ENCODE measurements at regions not wholly inside any gene's neighbourhood (a gene's known extent, or its start where the extent isn't known, plus 50 kb on each side); places are given as distances from the start of the nearest gene placed in this dataset.

DNA sequence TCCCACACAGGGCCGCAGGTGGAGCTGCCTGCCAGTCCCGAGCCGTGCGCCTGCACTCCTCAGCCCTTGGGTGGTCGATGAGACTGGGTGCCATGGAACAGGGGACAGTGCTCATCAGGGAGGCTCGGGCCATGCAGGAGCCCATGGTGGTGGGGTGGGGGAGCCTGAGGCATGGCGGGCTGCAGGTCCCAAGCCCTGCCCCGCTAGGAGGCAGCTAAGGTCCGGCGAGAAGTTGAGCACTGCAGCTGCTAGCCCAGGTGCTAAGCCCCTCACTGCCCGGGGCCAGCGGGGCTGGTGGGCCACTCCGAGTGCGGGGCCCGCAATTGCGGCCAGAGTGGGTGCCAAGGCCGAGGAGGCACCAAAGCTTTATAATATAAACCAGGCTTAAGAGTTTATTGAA is 479.7 kb downstream of the MMUT start:
- no peaks in the 10 kb centered on the region for H3K9me3 ChIP-seq
- H3K27ac Mint-ChIP-seq = no peak overlapping the region
- DNase-seq (no peak), ATAC-seq (replicated peaks in 1 of 4) (no peak)
- no peak overlapping the region for H3K4me3 Mint-ChIP-seq
- WGBS (ENCODE audit: insufficient coverage) = 98% methylated on average over 9 of the region's 17 CpGs
- peaks cover 0 to 23% (median 10%) of the 10 kb centered on the region in 3 donors for H3K9me3 Mint-ChIP-seq
- ChIA-PET POLR2A (no interaction called here), CTCF (no interaction called here)
- no peaks in the 10 kb centered on the region for H3K36me3 ChIP-seq (ENCODE audit: control insufficient read depth in 2 of 2, extremely low read depth in 1 of 2, insufficient read depth in 1 of 2, low read length in 1 of 2)
- no peaks in the 10 kb centered on the region for H3K36me3 Mint-ChIP-seq
- no peaks in the 10 kb centered on the region for H3K27me3 Mint-ChIP-seq
- no peak overlapping the region for H3K4me3 ChIP-seq (ENCODE audit: control insufficient read depth in 1 of 2, extremely low read depth in 1 of 2, low read length in 1 of 2)
- no peak overlapping the region for H3K27ac ChIP-seq (ENCODE audit: low read length)
- H3K4me1 Mint-ChIP-seq = no peaks in the 10 kb centered on the region
- H3K27me3 ChIP-seq (replicated peaks in 1 of 2; ENCODE audit: control insufficient read depth in 2 of 2, extremely low read depth in 1 of 2, insufficient read depth in 2 of 2, low read length in 1 of 2) = no peaks in the 10 kb centered on the region
- H3K4me1 ChIP-seq (ENCODE audit: control insufficient read depth in 1 of 2, extremely low read depth in 1 of 2, insufficient read depth in 2 of 2, low read length in 2 of 2) = no peaks in the 10 kb centered on the region

DNA sequence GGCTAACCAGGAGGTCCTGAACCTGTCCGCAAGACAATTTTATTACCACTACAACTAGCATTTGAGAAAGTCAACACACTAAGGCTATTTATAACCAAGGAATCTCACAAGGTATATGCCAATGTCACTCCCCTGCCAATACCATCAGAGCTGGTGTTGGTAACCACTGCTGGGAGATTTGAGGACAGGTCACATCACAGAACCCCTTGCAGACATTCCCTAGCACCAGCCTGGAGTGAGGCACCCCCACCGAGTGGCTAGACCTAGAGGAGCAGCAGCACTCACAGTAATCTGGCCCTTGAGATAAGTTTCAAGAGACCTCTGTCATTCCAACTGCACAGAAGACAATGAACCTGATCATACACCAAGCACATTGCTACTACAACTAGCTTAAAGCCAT is 483.2 kb downstream of the MMUT start:
- H3K27ac Mint-ChIP-seq = no peak overlapping the region
- no peaks in the 10 kb centered on the region for H3K36me3 Mint-ChIP-seq
- no peaks in the 10 kb centered on the region for H3K27me3 ChIP-seq (replicated peaks in 1 of 2; ENCODE audit: control insufficient read depth in 2 of 2, extremely low read depth in 1 of 2, insufficient read depth in 2 of 2, low read length in 1 of 2)
- no peak overlapping the region for H3K27ac ChIP-seq (ENCODE audit: low read length)
- no peaks in the 10 kb centered on the region for H3K9me3 ChIP-seq
- 60% methylated on average over 1 of the region's 2 CpGs for WGBS (ENCODE audit: insufficient coverage)
- no peak overlapping the region for H3K4me3 Mint-ChIP-seq
- DNase-seq (no peak), ATAC-seq (replicated peaks in 1 of 4) (no peak)
- H3K4me1 ChIP-seq (ENCODE audit: control insufficient read depth in 1 of 2, extremely low read depth in 1 of 2, insufficient read depth in 2 of 2, low read length in 2 of 2) = no peaks in the 10 kb centered on the region
- no peaks in the 10 kb centered on the region for H3K36me3 ChIP-seq (ENCODE audit: control insufficient read depth in 2 of 2, extremely low read depth in 1 of 2, insufficient read depth in 1 of 2, low read length in 1 of 2)
- POLR2A ChIA-PET = no interaction called here
- CTCF ChIA-PET = no interaction called here
- peaks cover 0 to 13% (median 0%) of the 10 kb centered on the region in 3 donors for H3K9me3 Mint-ChIP-seq
- no peaks in the 10 kb centered on the region for H3K4me1 Mint-ChIP-seq
- no peaks in the 10 kb centered on the region for H3K27me3 Mint-ChIP-seq
- no peak overlapping the region for H3K4me3 ChIP-seq (ENCODE audit: control insufficient read depth in 1 of 2, extremely low read depth in 1 of 2, low read length in 1 of 2)

DNA sequence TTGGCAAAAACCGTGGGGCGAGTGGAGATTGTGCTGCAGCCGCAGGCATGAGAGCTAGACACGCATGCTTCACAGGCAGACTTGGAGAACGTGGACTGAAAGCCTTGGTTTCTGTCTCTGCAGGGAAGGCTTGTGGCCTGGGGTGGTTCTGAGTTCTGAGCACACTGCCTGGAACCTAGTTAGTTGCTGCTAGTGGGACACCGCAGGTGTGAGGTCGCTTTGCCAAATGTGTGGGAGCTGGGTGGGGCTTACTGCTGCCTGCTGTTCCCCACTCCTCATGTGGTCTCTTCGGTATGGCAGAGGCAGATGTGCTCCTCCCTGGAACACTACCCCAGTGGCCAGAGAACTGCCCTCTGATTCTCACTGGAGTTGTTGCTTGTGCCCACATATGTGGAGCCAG is 484.0 kb downstream of the MMUT start:
- no peak overlapping the region for H3K27ac Mint-ChIP-seq
- ATAC-seq (replicated peaks in 1 of 4) = no peak
- Histone ChIP-seq H3K36me3 (ENCODE audit: control insufficient read depth in 2 of 2, extremely low read depth in 1 of 2, insufficient read depth in 1 of 2, low read length in 1 of 2) (no peaks in the 10 kb centered on the region), H3K9me3 (no peaks in the 10 kb centered on the region), H3K27ac (ENCODE audit: low read length) (no peak overlapping the region), H3K4me3 (ENCODE audit: control insufficient read depth in 1 of 2, extremely low read depth in 1 of 2, low read length in 1 of 2) (no peak overlapping the region), H3K27me3 (replicated peaks in 1 of 2; ENCODE audit: control insufficient read depth in 2 of 2, extremely low read depth in 1 of 2, insufficient read depth in 2 of 2, low read length in 1 of 2) (no peaks in the 10 kb centered on the region), H3K4me1 (ENCODE audit: control insufficient read depth in 1 of 2, extremely low read depth in 1 of 2, insufficient read depth in 2 of 2, low read length in 2 of 2) (no peaks in the 10 kb centered on the region)
- ChIA-PET CTCF (no interaction called here), POLR2A (no interaction called here)
- no peak overlapping the region for H3K4me3 Mint-ChIP-seq
- H3K27me3 Mint-ChIP-seq = no peaks in the 10 kb centered on the region
- H3K9me3 Mint-ChIP-seq = peaks cover 0 to 10% (median 0%) of the 10 kb centered on the region in 3 donors
- no peaks in the 10 kb centered on the region for H3K36me3 Mint-ChIP-seq
- 68% methylated on average over 6 of the region's 8 CpGs for WGBS (ENCODE audit: insufficient coverage)
- no peak for DNase-seq
- no peaks in the 10 kb centered on the region for H3K4me1 Mint-ChIP-seq

DNA sequence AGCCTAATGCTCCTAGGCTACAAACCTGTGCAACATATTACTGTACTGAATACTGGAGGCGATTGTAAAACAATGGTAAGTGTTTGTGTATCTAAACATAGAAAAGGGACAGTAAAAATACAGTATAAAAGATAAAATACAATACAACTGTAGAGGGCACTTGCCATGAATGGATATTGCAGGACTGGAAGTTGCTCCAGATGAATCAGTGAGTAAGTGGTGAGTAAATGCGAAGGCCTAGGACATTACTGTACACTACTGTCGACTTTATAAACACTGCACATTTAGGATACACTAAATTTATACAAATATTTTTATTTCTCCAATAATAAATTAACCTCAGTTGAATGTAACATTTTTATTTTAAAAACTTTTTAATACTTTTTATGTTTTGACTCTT is 485.0 kb downstream of the MMUT start:
- no peak overlapping the region for H3K4me3 ChIP-seq (ENCODE audit: control insufficient read depth in 1 of 2, extremely low read depth in 1 of 2, low read length in 1 of 2)
- ATAC-seq (replicated peaks in 1 of 4) = no peak
- H3K27ac ChIP-seq (ENCODE audit: low read length) = no peak overlapping the region
- Mint-ChIP-seq H3K9me3 (peaks cover 0 to 10% (median 0%) of the 10 kb centered on the region in 3 donors), H3K27ac (no peak overlapping the region), H3K4me1 (no peaks in the 10 kb centered on the region), H3K4me3 (no peak overlapping the region), H3K36me3 (no peaks in the 10 kb centered on the region), H3K27me3 (no peaks in the 10 kb centered on the region)
- POLR2A ChIA-PET = no interaction called here
- no peaks in the 10 kb centered on the region for H3K4me1 ChIP-seq (ENCODE audit: control insufficient read depth in 1 of 2, extremely low read depth in 1 of 2, insufficient read depth in 2 of 2, low read length in 2 of 2)
- no peaks in the 10 kb centered on the region for H3K36me3 ChIP-seq (ENCODE audit: control insufficient read depth in 2 of 2, extremely low read depth in 1 of 2, insufficient read depth in 1 of 2, low read length in 1 of 2)
- H3K9me3 ChIP-seq = no peaks in the 10 kb centered on the region
- no peak for DNase-seq
- WGBS (ENCODE audit: insufficient coverage) = no CpG with 5 or more reads among the region's 3 CpGs
- CTCF ChIA-PET = no interaction called here
- H3K27me3 ChIP-seq (replicated peaks in 1 of 2; ENCODE audit: control insufficient read depth in 2 of 2, extremely low read depth in 1 of 2, insufficient read depth in 2 of 2, low read length in 1 of 2) = no peaks in the 10 kb centered on the region

DNA sequence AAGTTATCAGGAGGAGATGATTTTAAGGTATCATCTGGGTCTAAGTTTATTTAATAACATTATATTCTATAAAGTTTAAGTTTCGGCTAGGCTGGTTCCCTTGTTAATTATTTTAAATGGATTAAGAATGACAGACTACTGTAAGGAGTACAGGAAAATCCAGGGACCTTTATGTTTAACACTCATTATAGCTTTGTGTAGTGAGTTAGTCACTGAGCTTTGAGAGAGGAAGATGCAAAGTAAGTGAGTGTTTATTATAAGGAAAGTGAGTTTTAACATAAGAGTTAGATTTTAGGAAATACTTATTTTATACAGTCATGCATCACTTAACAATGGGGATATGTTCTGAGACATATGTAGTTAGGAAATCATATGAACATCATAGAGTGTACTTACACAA is 485.5 kb downstream of the MMUT start:
- Mint-ChIP-seq H3K4me1 (no peaks in the 10 kb centered on the region), H3K27me3 (no peaks in the 10 kb centered on the region), H3K4me3 (no peak overlapping the region), H3K9me3 (peaks cover 0 to 11% (median 0%) of the 10 kb centered on the region in 3 donors), H3K27ac (no peak overlapping the region), H3K36me3 (no peaks in the 10 kb centered on the region)
- ChIA-PET CTCF (no interaction called here), POLR2A (no interaction called here)
- no peak for ATAC-seq (replicated peaks in 1 of 4)
- no peaks in the 10 kb centered on the region for H3K36me3 ChIP-seq (ENCODE audit: control insufficient read depth in 2 of 2, extremely low read depth in 1 of 2, insufficient read depth in 1 of 2, low read length in 1 of 2)
- H3K27me3 ChIP-seq (replicated peaks in 1 of 2; ENCODE audit: control insufficient read depth in 2 of 2, extremely low read depth in 1 of 2, insufficient read depth in 2 of 2, low read length in 1 of 2) = no peaks in the 10 kb centered on the region
- H3K4me3 ChIP-seq (ENCODE audit: control insufficient read depth in 1 of 2, extremely low read depth in 1 of 2, low read length in 1 of 2) = no peak overlapping the region
- H3K9me3 ChIP-seq = no peaks in the 10 kb centered on the region
- whole genome bisulfite sequencing (ENCODE audit: insufficient coverage) = no CpG with 5 or more reads among the region's 1 CpG
- no peaks in the 10 kb centered on the region for H3K4me1 ChIP-seq (ENCODE audit: control insufficient read depth in 1 of 2, extremely low read depth in 1 of 2, insufficient read depth in 2 of 2, low read length in 2 of 2)
- no peak for DNase-seq
- H3K27ac ChIP-seq (ENCODE audit: low read length) = no peak overlapping the region

GRCh38 chr6:48973491-48973890 is 489.6 kb downstream of the MMUT start:
- Mint-ChIP-seq H3K4me1 (no peaks in the 10 kb centered on the region), H3K4me3 (no peak overlapping the region), H3K36me3 (no peaks in the 10 kb centered on the region), H3K27me3 (no peaks in the 10 kb centered on the region), H3K9me3 (peaks cover 0 to 13% (median 0%) of the 10 kb centered on the region in 3 donors), H3K27ac (no peak overlapping the region)
- H3K36me3 ChIP-seq (ENCODE audit: control insufficient read depth in 2 of 2, extremely low read depth in 1 of 2, insufficient read depth in 1 of 2, low read length in 1 of 2) = no peaks in the 10 kb centered on the region
- no peak overlapping the region for H3K4me3 ChIP-seq (ENCODE audit: control insufficient read depth in 1 of 2, extremely low read depth in 1 of 2, low read length in 1 of 2)
- no peaks in the 10 kb centered on the region for H3K9me3 ChIP-seq
- ChIA-PET CTCF (no interaction called here), POLR2A (no interaction called here)
- no peak overlapping the region for H3K27ac ChIP-seq (ENCODE audit: low read length)
- no peaks in the 10 kb centered on the region for H3K27me3 ChIP-seq (replicated peaks in 1 of 2; ENCODE audit: control insufficient read depth in 2 of 2, extremely low read depth in 1 of 2, insufficient read depth in 2 of 2, low read length in 1 of 2)
- no peak for ATAC-seq (replicated peaks in 1 of 4)
- WGBS (ENCODE audit: insufficient coverage) = no CpG with 5 or more reads among the region's 1 CpG
- DNase-seq = no peak
- no peaks in the 10 kb centered on the region for H3K4me1 ChIP-seq (ENCODE audit: control insufficient read depth in 1 of 2, extremely low read depth in 1 of 2, insufficient read depth in 2 of 2, low read length in 2 of 2)

DNA sequence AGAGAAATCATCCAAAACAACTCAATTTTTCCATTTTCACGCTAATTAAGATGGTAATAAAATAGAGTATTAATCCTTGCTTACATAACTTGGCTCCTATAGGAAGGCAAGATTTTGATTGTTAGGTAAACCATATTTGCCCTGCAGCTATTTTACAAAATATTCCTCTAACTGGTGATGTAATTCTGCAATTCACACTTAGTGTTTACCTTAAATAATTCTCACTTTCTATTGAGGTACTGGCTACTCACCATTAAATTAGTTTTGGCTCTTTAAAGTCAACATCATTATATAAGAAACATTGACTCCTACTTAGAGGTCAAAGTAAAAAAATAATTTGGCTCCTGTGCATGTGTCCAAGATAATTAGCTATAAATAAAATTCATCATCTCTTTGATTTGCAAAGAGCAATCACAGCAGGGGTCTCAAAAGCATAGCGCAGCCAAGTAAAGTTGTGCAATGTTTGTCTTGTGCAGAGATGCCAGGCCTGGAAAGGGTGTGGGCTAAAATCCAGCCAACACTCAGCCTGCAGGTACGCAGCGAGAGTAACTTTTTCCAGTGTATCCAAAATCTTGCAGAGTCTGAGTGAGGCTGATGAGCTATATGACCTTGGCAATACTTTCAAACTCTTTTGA is 501.2 kb downstream of the MMUT start:
- Mint-ChIP-seq H3K4me3 (no peak overlapping the region), H3K9me3 (peaks cover 9 to 20% (median 13%) of the 10 kb centered on the region in 3 donors), H3K27me3 (no peaks in the 10 kb centered on the region), H3K27ac (no peak overlapping the region), H3K36me3 (no peaks in the 10 kb centered on the region), H3K4me1 (no peaks in the 10 kb centered on the region)
- DNase-seq (no peak), ATAC-seq (replicated peaks in 1 of 4) (no peak)
- ChIA-PET POLR2A (no interaction called here), CTCF (no interaction called here)
- WGBS (ENCODE audit: insufficient coverage) = 100% methylated on average over 1 of the region's 4 CpGs
- Histone ChIP-seq H3K27ac (ENCODE audit: low read length) (no peak overlapping the region), H3K4me3 (ENCODE audit: control insufficient read depth in 1 of 2, extremely low read depth in 1 of 2, low read length in 1 of 2) (no peak overlapping the region), H3K36me3 (ENCODE audit: control insufficient read depth in 2 of 2, extremely low read depth in 1 of 2, insufficient read depth in 1 of 2, low read length in 1 of 2) (no peaks in the 10 kb centered on the region), H3K4me1 (ENCODE audit: control insufficient read depth in 1 of 2, extremely low read depth in 1 of 2, insufficient read depth in 2 of 2, low read length in 2 of 2) (no peaks in the 10 kb centered on the region), H3K27me3 (replicated peaks in 1 of 2; ENCODE audit: control insufficient read depth in 2 of 2, extremely low read depth in 1 of 2, insufficient read depth in 2 of 2, low read length in 1 of 2) (no peaks in the 10 kb centered on the region), H3K9me3 (no peaks in the 10 kb centered on the region)
